Loucy (cell line): ENCODE measurements at regions not wholly inside any gene's neighbourhood (a gene's known extent, or its start where the extent isn't known, plus 50 kb on each side); places are given as distances from the start of the nearest gene placed in this dataset.

Experiments used
- H2AFZ ChIP-seq: fragments of 200-600 bp; sonication (generic); 2 replicates; pipeline ENCODE4 v1.6.0; 2016; ENCODE audit warnings: antibody characterized with exemption, mild to moderate bottlenecking, low read length, moderate library complexity
- H3F3A ChIP-seq: fragments of 200-600 bp; 2 replicates; pipeline ENCODE4 v1.6.0; 2016; ENCODE audit warnings: antibody characterized with exemption, low read depth, mild to moderate bottlenecking
- H3K27me3 ChIP-seq: fragments of 200-600 bp; sonication (generic); 2 replicates; pipeline ENCODE4 v1.6.1; 2014; ENCODE audit warnings: low read length, mild to moderate bottlenecking; ENCODE audit not compliant: insufficient read depth, poor library complexity, severe bottlenecking
- H3K36me3 ChIP-seq: fragments of 200-600 bp; sonication (generic); 2 replicates; pipeline ENCODE4 v1.6.1; 2016; ENCODE audit warnings: low read length; ENCODE audit not compliant: insufficient read depth
- H3K4me1 ChIP-seq: fragments of 200-600 bp; sonication (generic); 2 replicates; pipeline ENCODE4 v1.5.1; 2014; ENCODE audit warnings: low read length, mild to moderate bottlenecking; ENCODE audit not compliant: insufficient read depth, poor library complexity, severe bottlenecking
- H3K4me2 ChIP-seq: fragments of 200-600 bp; sonication (generic); 2 replicates; pipeline ENCODE4 v1.6.0; 2014; ENCODE audit warnings: antibody characterized with exemption, low read length, low read depth, mild to moderate bottlenecking; ENCODE audit not compliant: poor library complexity, severe bottlenecking
- H3K4me3 ChIP-seq: fragments of 200-600 bp; sonication (generic); 2 replicates; pipeline ENCODE4 v1.5.1; 2014; ENCODE audit warnings: low read length, mild to moderate bottlenecking, mixed read lengths; ENCODE audit not compliant: poor library complexity, severe bottlenecking
- H3K79me2 ChIP-seq: fragments of 200-600 bp; sonication (generic); 2 replicates; pipeline ENCODE4 v1.6.1; 2014; ENCODE audit warnings: low read length; ENCODE audit not compliant: insufficient read depth
- H3K9ac ChIP-seq: fragments of 200-600 bp; sonication (generic); 2 replicates; pipeline ENCODE4 v1.6.0; 2014; ENCODE audit warnings: mild to moderate bottlenecking, low read depth, low read length, moderate library complexity; ENCODE audit not compliant: poor library complexity, severe bottlenecking
- H3K9me2 ChIP-seq: fragments of 200-600 bp; sonication (generic); replicated peaks from 2 replicates; pipeline ENCODE4 v1.6.1; 2016; ENCODE audit warnings: low read depth, low read length, mixed read lengths
- H3K9me3 ChIP-seq: fragments of 200-600 bp; sonication (generic); 2 replicates; pipeline ENCODE4 v1.6.1; 2014; ENCODE audit warnings: mild to moderate bottlenecking, antibody characterized with exemption, low read length, low read depth; ENCODE audit not compliant: insufficient read depth
- H4K20me1 ChIP-seq: fragments of 200-600 bp; sonication (generic); 2 replicates; pipeline ENCODE4 v1.6.0; 2014; ENCODE audit warnings: antibody characterized with exemption, low read length, mild to moderate bottlenecking; ENCODE audit not compliant: insufficient read depth, poor library complexity, severe bottlenecking
- EZH2phosphoT487 ChIP-seq: fragments of 200-600 bp; IDR thresholded peaks from 2 replicates; pipeline ENCODE4 v1.6.1; 2018; ENCODE audit warnings: antibody characterized with exemption, mild to moderate bottlenecking, moderate library complexity, borderline replicate concordance
- TF ChIP-seq, protein P1 (sequence below): fragments of 200-600 bp; sonication (generic); conservative IDR thresholded peaks from 2 replicates; pipeline ENCODE4 v1.5.1; 2014; ENCODE audit warnings: mild to moderate bottlenecking, antibody characterized with exemption, low read length

DNA sequence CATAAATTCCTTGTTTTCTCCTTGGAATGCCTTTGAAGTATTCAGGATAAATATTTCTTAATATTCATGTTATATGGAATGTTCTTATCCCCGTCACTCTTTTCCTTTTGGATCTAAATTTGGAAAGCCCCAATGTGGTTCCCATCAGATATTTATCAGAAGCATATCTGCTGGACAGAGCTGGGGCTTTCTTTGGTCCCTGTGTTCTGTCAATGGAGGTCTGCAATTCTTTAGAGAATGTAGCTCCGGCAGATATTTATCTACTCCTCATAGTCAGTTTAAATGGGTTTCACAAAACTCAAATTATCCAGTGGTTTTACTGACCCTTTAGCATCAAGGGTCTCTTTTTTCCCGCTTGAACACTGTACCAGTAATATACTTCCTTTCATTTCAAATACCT is 167.8 kb upstream of the SCN7A start:
- Histone ChIP-seq H3F3A (no peaks in the 10 kb centered on the region), H3K9ac (no peak overlapping the region), H3K9me2 (no peaks in the 10 kb centered on the region), H4K20me1 (no peaks in the 10 kb centered on the region), H3K4me3 (no peak overlapping the region), H3K4me1 (no peaks in the 10 kb centered on the region), H3K4me2 (no peak overlapping the region), H3K27me3 (no peaks in the 10 kb centered on the region), H3K9me3 (no peaks in the 10 kb centered on the region), H3K79me2 (no peaks in the 10 kb centered on the region), H2AFZ (no peak overlapping the region), H3K36me3 (no peaks in the 10 kb centered on the region)
- TF ChIP-seq EZH2phosphoT487: no peak
- TF ChIP-seq, protein P1, sequence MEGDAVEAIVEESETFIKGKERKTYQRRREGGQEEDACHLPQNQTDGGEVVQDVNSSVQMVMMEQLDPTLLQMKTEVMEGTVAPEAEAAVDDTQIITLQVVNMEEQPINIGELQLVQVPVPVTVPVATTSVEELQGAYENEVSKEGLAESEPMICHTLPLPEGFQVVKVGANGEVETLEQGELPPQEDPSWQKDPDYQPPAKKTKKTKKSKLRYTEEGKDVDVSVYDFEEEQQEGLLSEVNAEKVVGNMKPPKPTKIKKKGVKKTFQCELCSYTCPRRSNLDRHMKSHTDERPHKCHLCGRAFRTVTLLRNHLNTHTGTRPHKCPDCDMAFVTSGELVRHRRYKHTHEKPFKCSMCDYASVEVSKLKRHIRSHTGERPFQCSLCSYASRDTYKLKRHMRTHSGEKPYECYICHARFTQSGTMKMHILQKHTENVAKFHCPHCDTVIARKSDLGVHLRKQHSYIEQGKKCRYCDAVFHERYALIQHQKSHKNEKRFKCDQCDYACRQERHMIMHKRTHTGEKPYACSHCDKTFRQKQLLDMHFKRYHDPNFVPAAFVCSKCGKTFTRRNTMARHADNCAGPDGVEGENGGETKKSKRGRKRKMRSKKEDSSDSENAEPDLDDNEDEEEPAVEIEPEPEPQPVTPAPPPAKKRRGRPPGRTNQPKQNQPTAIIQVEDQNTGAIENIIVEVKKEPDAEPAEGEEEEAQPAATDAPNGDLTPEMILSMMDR: no peak

DNA sequence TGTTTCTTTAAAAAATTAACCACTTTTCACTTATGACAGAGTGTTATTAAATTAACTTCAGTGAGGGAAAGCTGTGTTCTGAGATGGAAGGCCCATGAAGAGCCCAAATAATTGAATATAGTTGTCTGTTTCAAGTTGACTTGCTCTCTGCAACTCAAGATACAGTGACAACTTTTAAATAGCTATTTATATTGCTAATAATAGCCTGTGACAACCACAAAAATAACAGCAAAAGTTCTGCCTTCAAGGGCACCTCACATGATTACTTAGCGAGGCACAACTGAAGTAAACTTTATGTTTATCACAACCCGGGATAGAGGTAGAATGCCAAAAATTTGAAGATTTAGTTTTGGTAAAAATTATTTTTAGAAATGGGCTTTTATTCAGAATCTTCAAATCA is 167.3 kb upstream of the SCN7A start:
- Histone ChIP-seq H3K27me3 (no peaks in the 10 kb centered on the region), H3K4me1 (no peaks in the 10 kb centered on the region), H3K36me3 (no peaks in the 10 kb centered on the region), H3K4me3 (no peak overlapping the region), H3K9me3 (no peaks in the 10 kb centered on the region), H3K4me2 (no peak overlapping the region), H4K20me1 (no peaks in the 10 kb centered on the region), H3K9ac (no peak overlapping the region), H2AFZ (no peak overlapping the region), H3K79me2 (no peaks in the 10 kb centered on the region), H3K9me2 (no peaks in the 10 kb centered on the region), H3F3A (no peaks in the 10 kb centered on the region)
- TF ChIP-seq, protein P1: no peak
- TF ChIP-seq EZH2phosphoT487: no peak

DNA sequence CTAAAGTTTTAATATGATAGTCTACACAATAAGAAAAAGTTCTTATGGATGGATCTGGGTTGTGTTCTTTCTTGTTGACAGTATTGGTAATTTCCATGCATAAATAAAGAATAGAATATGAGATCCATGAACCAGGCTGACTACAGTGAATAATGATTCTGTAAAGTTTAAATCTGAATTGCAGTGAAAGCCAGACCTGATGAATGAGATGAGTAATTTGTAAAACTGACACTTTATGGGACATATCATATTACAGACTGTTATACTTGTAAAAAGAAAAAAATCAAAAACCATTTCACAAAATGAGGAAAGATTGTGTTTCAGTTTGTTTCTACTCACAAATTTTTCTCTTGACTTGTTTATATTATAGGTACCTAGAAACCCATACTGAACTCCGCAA is 164.9 kb upstream of the SCN7A start:
- H3F3A ChIP-seq: no peaks in the 10 kb centered on the region
- TF ChIP-seq, protein P1: no peak
- no peak for TF ChIP-seq EZH2phosphoT487
- no peak overlapping the region for H3K4me2 ChIP-seq
- H3K9me2 ChIP-seq: no peaks in the 10 kb centered on the region
- H3K27me3 ChIP-seq: no peaks in the 10 kb centered on the region
- H2AFZ ChIP-seq: no peak overlapping the region
- H3K9ac ChIP-seq: no peak overlapping the region
- H3K9me3 ChIP-seq: no peaks in the 10 kb centered on the region
- no peak overlapping the region for H3K4me3 ChIP-seq
- H3K4me1 ChIP-seq: no peaks in the 10 kb centered on the region
- H4K20me1 ChIP-seq: no peaks in the 10 kb centered on the region
- H3K36me3 ChIP-seq: no peaks in the 10 kb centered on the region
- H3K79me2 ChIP-seq: no peaks in the 10 kb centered on the region
